Esophagus squamous epithelium (tissue), 5 donors: ENCODE measurements at regions not wholly inside any gene's neighbourhood (a gene's known extent, or its start where the extent isn't known, plus 50 kb on each side); places are given as distances from the start of the nearest gene placed in this dataset.

Source experiments
- DNase-seq: peaks from one replicate; lab custom pipeline; 2025; lab: John Stamatoyannopoulos, UW
- H3K27ac ChIP-seq, 4 donors: fragments of 200-600 bp; sonication (generic); one replicate each; pipeline ENCODE4 v1.5.1; 2016 to 2019; ENCODE audit warnings: mild to moderate bottlenecking in 1 of 4
- H3K27me3 ChIP-seq, 4 donors: fragments of 200-600 bp; sonication (generic); 1 replicate in 3 of 4; 2 replicates in 1 of 4; pipeline versions ENCODE4 v1.5.1 to v1.6.0; 2017 to 2021; ENCODE audit warnings: antibody characterized with exemption in 1 of 4
- H3K36me3 ChIP-seq, 3 donors: fragments of 200-600 bp; sonication (generic); one replicate each; pipeline ENCODE4 v1.5.1; 2016 to 2019
- H3K4me1 ChIP-seq, 3 donors: fragments of 200-600 bp; sonication (generic); one replicate each; pipeline ENCODE4 v1.5.1; 2017 to 2019
- H3K4me3 ChIP-seq, 4 donors: fragments of 200-600 bp; sonication (generic); 1 replicate in 3 of 4; 2 replicates in 1 of 4; pipeline ENCODE4 v1.5.1; 2016 to 2019; ENCODE audit warnings: mild to moderate bottlenecking in 2 of 4, moderate library complexity in 1 of 4
- H3K9me3 ChIP-seq, 3 donors: fragments of 200-600 bp; sonication (generic); one replicate each; pipeline ENCODE4 v1.5.1; 2016 to 2019
- POLR2A ChIP-seq, 4 donors: fragments of 450-650 bp; IDR thresholded peaks; one replicate each; pipeline ENCODE4 v1.6.1; 2017; ENCODE audit warnings: antibody characterized with exemption in 4 of 4, mild to moderate bottlenecking in 4 of 4, moderate library complexity in 3 of 4
- WGBS, 2 donors: methylation state at CpG; one replicate each; pipeline ENCODE4 v1.1.5; 2018; 5-methylcytosine and 5-hydroxymethylcytosine counted together
- intact Hi-C: fragments of 100-400 bp; cut with DNase I; formaldehyde crosslinking; loops from one replicate; pipeline ENCODE4 v1.15.0; 2022
- TF ChIP-seq, protein P1 (sequence below), 6 experiments: fragments of 450-650 bp in 4 of 6; fragments of 200-600 bp in 2 of 6; sonication (generic) in 2 of 6; IDR thresholded peaks; one replicate each; pipeline ENCODE4 v1.5.1; 2016 to 2019; ENCODE audit warnings: antibody characterized with exemption in 6 of 6, mild to moderate bottlenecking in 4 of 6, moderate library complexity in 4 of 6
- donor health status: DM: yes; HTN: yes; CAD: no.

DNA sequence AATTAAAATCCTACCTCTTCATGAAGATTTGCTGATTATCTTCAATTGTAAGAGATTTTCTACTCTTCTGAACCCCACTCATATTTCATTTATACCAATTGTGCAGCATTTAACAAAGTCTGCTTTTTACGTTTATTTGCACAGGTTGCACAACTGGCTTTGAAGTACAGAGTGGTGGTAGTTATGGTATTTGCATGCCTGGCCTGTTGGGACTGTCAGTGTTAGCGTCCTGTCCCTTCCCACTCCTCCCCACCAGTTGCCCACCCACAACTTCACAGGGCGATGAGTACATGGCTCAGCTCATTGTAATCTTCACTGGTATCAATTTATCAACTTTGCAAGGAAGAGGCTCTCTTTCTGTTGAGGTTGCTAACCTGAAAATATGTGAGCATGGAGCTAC is 372.3 kb downstream of the AASDHPPT start:
- Histone ChIP-seq H3K36me3 (no peaks in the 10 kb centered on the region), H3K4me1 (no peaks in the 10 kb centered on the region), H3K4me3 (no peak overlapping the region), H3K9me3 (no peaks in the 10 kb centered on the region), H3K27ac (no peak overlapping the region), H3K27me3 (peaks cover 0 to 3% (median 0%) of the 10 kb centered on the region in 4 donors)
- 74 to 75% methylated on average over 3 of the region's 3 CpGs for WGBS, 2 donors
- intact Hi-C loops = no loop called here
- TF ChIP-seq POLR2A (IDR thresholded peaks at IDR 0.05) = no peak
- TF ChIP-seq, protein P1, sequence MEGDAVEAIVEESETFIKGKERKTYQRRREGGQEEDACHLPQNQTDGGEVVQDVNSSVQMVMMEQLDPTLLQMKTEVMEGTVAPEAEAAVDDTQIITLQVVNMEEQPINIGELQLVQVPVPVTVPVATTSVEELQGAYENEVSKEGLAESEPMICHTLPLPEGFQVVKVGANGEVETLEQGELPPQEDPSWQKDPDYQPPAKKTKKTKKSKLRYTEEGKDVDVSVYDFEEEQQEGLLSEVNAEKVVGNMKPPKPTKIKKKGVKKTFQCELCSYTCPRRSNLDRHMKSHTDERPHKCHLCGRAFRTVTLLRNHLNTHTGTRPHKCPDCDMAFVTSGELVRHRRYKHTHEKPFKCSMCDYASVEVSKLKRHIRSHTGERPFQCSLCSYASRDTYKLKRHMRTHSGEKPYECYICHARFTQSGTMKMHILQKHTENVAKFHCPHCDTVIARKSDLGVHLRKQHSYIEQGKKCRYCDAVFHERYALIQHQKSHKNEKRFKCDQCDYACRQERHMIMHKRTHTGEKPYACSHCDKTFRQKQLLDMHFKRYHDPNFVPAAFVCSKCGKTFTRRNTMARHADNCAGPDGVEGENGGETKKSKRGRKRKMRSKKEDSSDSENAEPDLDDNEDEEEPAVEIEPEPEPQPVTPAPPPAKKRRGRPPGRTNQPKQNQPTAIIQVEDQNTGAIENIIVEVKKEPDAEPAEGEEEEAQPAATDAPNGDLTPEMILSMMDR (IDR thresholded peaks at IDR 0.05) = no peak
- no peak for DNase-seq

DNA sequence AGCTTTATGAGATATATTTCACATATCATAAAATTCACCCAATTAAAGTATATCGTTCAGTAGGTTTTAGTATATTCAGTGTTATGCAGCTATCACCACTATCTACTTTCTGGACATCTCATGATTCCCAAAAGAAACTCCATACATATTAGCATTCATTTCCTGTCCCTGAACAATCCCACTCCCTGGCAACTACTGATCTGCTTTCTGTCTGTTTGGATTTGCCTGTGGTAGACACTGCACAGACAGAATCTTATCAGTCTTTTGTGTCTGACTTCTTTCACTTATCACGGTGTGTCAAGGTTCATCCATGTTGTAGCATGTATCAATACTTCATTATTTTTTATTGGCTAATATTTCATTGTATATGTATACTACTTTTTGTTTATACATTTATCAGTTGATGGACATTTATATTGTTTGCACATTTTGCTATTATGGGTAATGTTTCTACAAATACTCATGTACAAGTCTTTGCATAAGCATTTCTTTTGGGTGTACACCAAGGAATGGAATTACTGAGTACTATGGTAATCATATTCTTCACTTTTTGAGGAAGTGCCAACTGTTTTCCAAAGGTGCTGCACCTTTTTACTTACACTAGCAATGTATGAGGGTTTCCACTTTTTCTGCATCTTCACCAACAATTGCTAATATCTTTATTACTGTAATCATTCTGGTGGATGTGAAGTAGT is 373.9 kb downstream of the AASDHPPT start:
- TF ChIP-seq, protein P1 (IDR thresholded peaks at IDR 0.05) = no peak
- no peak for TF ChIP-seq POLR2A (IDR thresholded peaks at IDR 0.05)
- DNase-seq = no peak
- no peaks in the 10 kb centered on the region for H3K4me1 ChIP-seq
- H3K36me3 ChIP-seq = no peaks in the 10 kb centered on the region
- no peak overlapping the region for H3K27ac ChIP-seq
- no peaks in the 10 kb centered on the region for H3K9me3 ChIP-seq
- intact Hi-C loops = no loop called here
- no peak overlapping the region for H3K4me3 ChIP-seq
- WGBS, 2 donors = 31 to 80% methylated on average over 2 of the region's 2 CpGs
- peaks cover 0 to 4% (median 0%) of the 10 kb centered on the region in 4 donors for H3K27me3 ChIP-seq

DNA sequence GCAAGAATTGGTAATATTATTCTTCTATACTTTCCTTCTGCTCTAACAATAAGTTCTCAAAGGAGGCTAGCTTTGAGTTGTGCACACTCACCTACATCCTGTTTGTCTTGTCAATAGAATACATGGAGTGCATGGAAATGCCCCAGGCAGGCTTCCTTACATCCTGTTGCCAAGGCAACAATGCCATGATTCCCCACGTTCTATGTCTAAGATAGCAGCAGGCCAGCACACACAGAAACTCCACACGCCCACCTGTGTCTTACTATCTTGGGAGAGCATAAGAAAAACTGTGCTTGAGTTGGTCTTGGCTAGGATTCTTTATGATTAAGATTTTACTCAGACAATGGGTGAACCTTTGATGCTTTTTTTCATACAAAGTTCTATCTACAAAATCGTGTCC is 379.2 kb downstream of the AASDHPPT start:
- no peak for DNase-seq
- Histone ChIP-seq H3K9me3 (no peaks in the 10 kb centered on the region), H3K4me1 (no peaks in the 10 kb centered on the region), H3K27ac (no peak overlapping the region), H3K27me3 (peaks cover 0 to 45% (median 0%) of the 10 kb centered on the region in 4 donors), H3K36me3 (no peaks in the 10 kb centered on the region), H3K4me3 (no peak overlapping the region)
- 39 to 41% methylated on average over 3 of the region's 3 CpGs for WGBS, 2 donors
- TF ChIP-seq, protein P1 (IDR thresholded peaks at IDR 0.05) = no peak
- intact Hi-C loops = no loop called here

DNA sequence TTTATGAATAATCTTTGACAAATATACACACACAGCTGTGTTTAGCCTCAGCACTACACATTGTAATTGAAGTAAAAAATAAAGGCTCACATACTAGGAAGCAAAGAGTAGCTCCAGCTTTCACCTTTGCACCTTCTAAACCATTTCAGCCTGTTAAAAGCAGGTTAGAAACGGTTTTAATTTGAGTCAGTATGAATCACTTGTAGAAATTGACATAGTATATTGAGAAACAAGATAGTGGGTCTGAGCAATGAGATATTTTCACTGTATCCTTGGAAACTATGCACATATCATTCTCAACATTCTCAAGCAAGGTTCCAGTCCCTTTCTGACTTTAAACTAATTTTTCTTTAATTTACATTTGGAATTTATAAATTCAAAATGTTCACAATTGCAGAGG is 380.3 kb downstream of the AASDHPPT start:
- intact Hi-C loops = no loop called here
- 20 to 32% methylated on average over 1 of the region's 1 CpG for WGBS, 2 donors
- H3K36me3 ChIP-seq = no peaks in the 10 kb centered on the region
- no peaks in the 10 kb centered on the region for H3K9me3 ChIP-seq
- peaks cover 0 to 55% (median 0%) of the 10 kb centered on the region in 4 donors for H3K27me3 ChIP-seq
- H3K27ac ChIP-seq = no peak overlapping the region
- TF ChIP-seq POLR2A (IDR thresholded peaks at IDR 0.05) = no peak
- TF ChIP-seq, protein P1 (IDR thresholded peaks at IDR 0.05) = no peak
- no peak for DNase-seq
- H3K4me1 ChIP-seq = no peaks in the 10 kb centered on the region
- no peak overlapping the region for H3K4me3 ChIP-seq

DNA sequence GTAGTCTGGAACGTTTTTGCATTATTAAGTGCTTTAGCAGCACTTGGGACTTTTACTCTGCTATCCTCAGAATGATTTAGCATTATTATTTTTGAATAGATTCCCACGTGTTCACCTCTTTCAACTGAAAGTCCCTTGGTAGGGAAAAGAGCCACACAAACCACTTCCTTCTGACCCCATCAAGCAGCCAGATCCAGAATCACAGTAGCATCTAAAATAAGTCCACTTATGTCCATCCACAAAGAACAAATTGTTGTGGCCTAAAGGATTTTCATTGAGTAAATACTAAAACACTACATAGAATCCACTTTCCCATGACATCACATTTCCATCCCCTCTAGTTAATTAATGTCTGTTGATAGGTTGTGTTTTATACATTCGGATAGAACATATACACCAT is 381.7 kb downstream of the AASDHPPT start:
- Histone ChIP-seq H3K9me3 (no peaks in the 10 kb centered on the region), H3K27ac (no peak overlapping the region), H3K4me3 (no peak overlapping the region), H3K27me3 (peaks cover 0 to 61% (median 0%) of the 10 kb centered on the region in 4 donors), H3K36me3 (no peaks in the 10 kb centered on the region), H3K4me1 (no peaks in the 10 kb centered on the region)
- DNase-seq = no peak
- intact Hi-C loops = no loop called here
- TF ChIP-seq, protein P1 (IDR thresholded peaks at IDR 0.05) = no peak
- TF ChIP-seq POLR2A (IDR thresholded peaks at IDR 0.05) = no peak
- 45 to 52% methylated on average over 3 of the region's 3 CpGs for WGBS, 2 donors
